Cardiac fibroblast (primary cell): ENCODE measurements at regions not wholly inside any gene's neighbourhood (a gene's known extent, or its start where the extent isn't known, plus 50 kb on each side); places are given as distances from the start of the nearest gene placed in this dataset.
"Not testable (repeated sequence)": the region's sequence is repeated elsewhere in the genome, so short reads cannot be mapped to it uniquely, and the experiment has no call there.

Experiments used
- DNase-seq, 2 donors: peaks; one replicate each; pipeline versions ENCODE4 v3.0.0 to v3.0.0-alpha.2; 2010; ENCODE audit warnings: low read depth in 2 of 2
- H3K4me3 ChIP-seq, 2 donors: replicated peaks in 1 of 2; 1 replicate in 1 of 2; 2 replicates in 1 of 2; pipeline ENCODE4 v1.5.1; 2011; ENCODE audit warnings: low read depth in 2 of 2, low read length in 2 of 2, mild to moderate bottlenecking in 2 of 2, moderate library complexity in 1 of 2
- TF ChIP-seq, protein P1 (sequence below): IDR thresholded peaks from one replicate; pipeline ENCODE4 v1.5.1; 2011; ENCODE audit warnings: low read depth, mild to moderate bottlenecking, low read length, inconsistent platforms

DNA sequence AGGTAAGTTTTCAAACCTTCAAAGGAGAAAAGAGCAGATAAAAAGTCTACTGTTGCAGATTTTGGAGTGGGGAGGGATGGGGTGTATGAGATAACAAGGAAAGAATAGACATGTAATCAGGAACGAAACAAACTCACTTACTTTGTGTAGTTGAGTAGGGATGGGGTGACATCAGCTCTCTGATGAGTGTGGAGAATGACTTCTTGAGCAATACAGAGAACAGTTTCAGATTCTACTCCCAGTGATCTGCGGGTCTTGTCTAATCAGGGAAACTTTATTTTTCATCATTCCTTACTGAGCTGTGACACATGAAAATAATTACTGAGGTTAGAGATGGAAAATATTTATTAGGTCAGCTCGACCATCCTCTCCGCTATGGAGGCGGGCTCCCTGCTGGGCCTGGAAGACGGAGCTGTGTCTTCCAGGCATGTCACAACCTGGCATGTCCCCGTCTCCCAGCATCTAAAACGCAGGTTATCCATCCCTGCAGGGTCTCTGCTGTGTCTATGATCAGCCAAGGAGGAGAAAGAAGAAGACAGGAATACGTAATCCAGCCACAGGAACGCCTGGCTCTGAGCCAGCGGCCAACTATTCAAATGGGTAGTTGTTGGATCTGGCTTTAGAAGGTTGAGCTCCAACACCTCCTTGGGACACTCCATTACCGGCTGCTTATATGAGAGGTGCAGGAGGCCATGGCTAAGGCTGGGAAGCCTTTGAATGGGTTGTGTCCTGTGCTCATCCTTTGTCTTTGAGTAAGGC is 99.0 kb upstream of the SATB2 start:
- no peak for DNase-seq
- no peak overlapping the region for H3K4me3 ChIP-seq
- TF ChIP-seq, protein P1, sequence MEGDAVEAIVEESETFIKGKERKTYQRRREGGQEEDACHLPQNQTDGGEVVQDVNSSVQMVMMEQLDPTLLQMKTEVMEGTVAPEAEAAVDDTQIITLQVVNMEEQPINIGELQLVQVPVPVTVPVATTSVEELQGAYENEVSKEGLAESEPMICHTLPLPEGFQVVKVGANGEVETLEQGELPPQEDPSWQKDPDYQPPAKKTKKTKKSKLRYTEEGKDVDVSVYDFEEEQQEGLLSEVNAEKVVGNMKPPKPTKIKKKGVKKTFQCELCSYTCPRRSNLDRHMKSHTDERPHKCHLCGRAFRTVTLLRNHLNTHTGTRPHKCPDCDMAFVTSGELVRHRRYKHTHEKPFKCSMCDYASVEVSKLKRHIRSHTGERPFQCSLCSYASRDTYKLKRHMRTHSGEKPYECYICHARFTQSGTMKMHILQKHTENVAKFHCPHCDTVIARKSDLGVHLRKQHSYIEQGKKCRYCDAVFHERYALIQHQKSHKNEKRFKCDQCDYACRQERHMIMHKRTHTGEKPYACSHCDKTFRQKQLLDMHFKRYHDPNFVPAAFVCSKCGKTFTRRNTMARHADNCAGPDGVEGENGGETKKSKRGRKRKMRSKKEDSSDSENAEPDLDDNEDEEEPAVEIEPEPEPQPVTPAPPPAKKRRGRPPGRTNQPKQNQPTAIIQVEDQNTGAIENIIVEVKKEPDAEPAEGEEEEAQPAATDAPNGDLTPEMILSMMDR: no peak

DNA sequence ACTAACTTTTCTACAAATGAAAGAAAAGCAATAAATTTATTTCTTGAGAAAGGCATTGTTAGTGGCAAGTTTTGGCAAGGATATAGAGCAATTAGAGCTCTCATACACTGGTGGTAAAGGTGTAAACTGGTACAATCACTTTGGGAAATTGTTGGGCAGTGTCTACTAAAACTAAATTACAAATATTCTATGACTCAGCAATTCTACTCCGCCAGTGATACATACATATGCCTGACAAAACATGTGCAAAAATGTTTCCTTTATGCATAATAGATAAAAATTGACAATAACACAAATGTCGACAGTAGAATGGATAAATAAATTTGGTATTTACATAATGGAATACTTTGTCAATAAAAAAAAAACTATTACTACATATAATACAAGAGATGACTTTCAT is 96.3 kb upstream of the SATB2 start:
- no peak overlapping the region for H3K4me3 ChIP-seq
- no peak for DNase-seq
- TF ChIP-seq, protein P1: no peak

- no peak for DNase-seq
- TF ChIP-seq, protein P1: no peak
- H3K4me3 ChIP-seq: no peak overlapping the region
These were observed 94.4 kb upstream of the SATB2 start for GRCh38 chr2:199552141-199552540.

DNA sequence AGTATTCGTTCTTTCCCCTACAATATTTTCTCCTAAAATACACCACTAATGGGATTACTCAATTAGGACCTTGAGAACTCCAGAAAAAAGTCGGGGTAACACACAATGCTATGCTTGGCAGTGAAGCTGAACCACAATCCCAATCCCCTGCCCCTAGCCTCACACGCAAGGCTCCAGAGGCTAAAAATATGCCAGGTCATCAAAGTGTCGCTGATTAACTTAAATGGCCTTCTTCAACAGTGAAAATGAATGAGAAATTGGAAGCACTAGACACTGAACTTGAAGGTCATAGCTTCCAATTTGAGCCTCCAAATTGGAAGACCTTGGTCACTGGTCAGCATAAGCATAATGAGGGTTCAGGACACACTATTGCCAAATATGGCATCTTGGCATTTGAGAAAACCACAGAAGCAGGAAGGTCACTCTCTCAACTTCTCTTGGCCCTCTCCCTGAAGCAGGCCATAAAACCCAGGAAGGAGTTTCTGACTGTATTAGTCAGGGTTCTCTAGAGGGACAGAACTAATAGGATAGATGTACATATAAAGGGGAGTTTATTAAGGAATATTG is 86.0 kb upstream of the SATB2 start:
- DNase-seq: no peak
- no peak overlapping the region for H3K4me3 ChIP-seq
- TF ChIP-seq, protein P1: no peak

- DNase-seq: no peak
- no peak overlapping the region for H3K4me3 ChIP-seq
- TF ChIP-seq, protein P1: no peak
These were observed 77.9 kb upstream of the SATB2 start for GRCh38 chr2:199535445-199536177.

- not testable (repeated sequence) for H3K4me3 ChIP-seq, DNase-seq
These were observed 76.1 kb upstream of the SATB2 start for GRCh38 chr2:199533873-199534272.

- DNase-seq: no peak
- no peak overlapping the region for H3K4me3 ChIP-seq
- TF ChIP-seq, protein P1: no peak
These were observed 69.3 kb upstream of the SATB2 start for GRCh38 chr2:199527071-199527470.
